ENCODE measurements at regions not wholly inside any gene's neighbourhood (a gene's known extent, or its start where the extent isn't known, plus 50 kb on each side); places are given as distances from the start of the nearest gene placed in this dataset.

DNA sequence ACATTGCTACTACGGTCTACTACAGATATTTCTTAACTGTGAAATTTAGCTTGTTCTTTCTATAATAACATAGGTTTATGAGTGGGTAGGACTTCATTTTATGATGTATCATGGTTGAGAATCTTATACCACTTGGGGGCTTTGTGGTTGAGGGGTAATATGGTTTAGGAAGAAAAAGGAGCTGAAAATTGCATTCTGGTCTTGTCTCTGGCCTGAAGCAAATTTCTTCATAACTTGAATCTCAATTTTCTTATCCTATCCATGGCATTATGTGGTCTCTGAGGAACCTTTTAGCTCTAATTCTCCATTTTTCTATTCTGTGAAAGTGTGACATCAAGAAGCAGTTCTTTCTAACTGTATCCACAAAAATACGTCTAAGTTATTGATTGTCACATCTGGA, 341.0 kb downstream of the SOX2 start:
- TF ChIP-seq, protein P1, sequence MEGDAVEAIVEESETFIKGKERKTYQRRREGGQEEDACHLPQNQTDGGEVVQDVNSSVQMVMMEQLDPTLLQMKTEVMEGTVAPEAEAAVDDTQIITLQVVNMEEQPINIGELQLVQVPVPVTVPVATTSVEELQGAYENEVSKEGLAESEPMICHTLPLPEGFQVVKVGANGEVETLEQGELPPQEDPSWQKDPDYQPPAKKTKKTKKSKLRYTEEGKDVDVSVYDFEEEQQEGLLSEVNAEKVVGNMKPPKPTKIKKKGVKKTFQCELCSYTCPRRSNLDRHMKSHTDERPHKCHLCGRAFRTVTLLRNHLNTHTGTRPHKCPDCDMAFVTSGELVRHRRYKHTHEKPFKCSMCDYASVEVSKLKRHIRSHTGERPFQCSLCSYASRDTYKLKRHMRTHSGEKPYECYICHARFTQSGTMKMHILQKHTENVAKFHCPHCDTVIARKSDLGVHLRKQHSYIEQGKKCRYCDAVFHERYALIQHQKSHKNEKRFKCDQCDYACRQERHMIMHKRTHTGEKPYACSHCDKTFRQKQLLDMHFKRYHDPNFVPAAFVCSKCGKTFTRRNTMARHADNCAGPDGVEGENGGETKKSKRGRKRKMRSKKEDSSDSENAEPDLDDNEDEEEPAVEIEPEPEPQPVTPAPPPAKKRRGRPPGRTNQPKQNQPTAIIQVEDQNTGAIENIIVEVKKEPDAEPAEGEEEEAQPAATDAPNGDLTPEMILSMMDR (IDR thresholded peaks at IDR 0.05; ENCODE audit: insufficient read depth, low read length), result no peak
- TF ChIP-seq, protein P2, sequence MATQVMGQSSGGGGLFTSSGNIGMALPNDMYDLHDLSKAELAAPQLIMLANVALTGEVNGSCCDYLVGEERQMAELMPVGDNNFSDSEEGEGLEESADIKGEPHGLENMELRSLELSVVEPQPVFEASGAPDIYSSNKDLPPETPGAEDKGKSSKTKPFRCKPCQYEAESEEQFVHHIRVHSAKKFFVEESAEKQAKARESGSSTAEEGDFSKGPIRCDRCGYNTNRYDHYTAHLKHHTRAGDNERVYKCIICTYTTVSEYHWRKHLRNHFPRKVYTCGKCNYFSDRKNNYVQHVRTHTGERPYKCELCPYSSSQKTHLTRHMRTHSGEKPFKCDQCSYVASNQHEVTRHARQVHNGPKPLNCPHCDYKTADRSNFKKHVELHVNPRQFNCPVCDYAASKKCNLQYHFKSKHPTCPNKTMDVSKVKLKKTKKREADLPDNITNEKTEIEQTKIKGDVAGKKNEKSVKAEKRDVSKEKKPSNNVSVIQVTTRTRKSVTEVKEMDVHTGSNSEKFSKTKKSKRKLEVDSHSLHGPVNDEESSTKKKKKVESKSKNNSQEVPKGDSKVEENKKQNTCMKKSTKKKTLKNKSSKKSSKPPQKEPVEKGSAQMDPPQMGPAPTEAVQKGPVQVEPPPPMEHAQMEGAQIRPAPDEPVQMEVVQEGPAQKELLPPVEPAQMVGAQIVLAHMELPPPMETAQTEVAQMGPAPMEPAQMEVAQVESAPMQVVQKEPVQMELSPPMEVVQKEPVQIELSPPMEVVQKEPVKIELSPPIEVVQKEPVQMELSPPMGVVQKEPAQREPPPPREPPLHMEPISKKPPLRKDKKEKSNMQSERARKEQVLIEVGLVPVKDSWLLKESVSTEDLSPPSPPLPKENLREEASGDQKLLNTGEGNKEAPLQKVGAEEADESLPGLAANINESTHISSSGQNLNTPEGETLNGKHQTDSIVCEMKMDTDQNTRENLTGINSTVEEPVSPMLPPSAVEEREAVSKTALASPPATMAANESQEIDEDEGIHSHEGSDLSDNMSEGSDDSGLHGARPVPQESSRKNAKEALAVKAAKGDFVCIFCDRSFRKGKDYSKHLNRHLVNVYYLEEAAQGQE (IDR thresholded peaks at IDR 0.05; ENCODE audit: insufficient replicate concordance, low read depth), result no peak

All from HL-60 (cell line).